B cell (primary cell): ENCODE measurements at regions not wholly inside any gene's neighbourhood (a gene's known extent, or its start where the extent isn't known, plus 50 kb on each side); places are given as distances from the start of the nearest gene placed in this dataset.

Source experiments
- CTCF ChIP-seq: fragments of 200-600 bp; IDR thresholded peaks from one replicate; pipeline ENCODE4 v1.8.0; 2022; ENCODE audit warnings: antibody characterized with exemption, mild to moderate bottlenecking
- EZH2 ChIP-seq: IDR thresholded peaks from 2 replicates; pipeline ENCODE4 v1.6.1; 2012; ENCODE audit warnings: borderline replicate concordance, low read depth, mild to moderate bottlenecking, moderate library complexity, low read length; ENCODE audit not compliant: insufficient read depth, poor library complexity, severe bottlenecking

DNA sequence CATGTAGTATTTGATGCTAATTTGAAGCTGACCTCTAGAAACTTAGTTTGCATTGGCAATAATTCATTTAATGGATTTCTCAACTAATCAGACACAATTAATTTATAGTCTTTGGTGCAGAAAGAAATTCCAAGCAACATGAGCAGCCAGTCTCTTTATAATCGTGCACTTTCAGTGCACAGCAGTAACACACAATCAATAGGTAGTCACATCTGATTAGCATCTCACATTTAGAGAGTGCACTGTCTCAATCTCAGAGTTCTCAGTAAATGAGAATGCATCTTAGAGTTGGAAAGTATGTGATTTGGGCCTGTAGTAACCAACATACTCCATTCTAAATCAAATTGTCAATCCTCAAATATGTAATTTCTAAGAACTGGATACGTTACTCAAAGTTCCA is 377.6 kb downstream of the POM121L12 start:
- TF ChIP-seq EZH2 (no peak), CTCF (no peak)
